ENCODE measurements at regions not wholly inside any gene's neighbourhood (a gene's known extent, or its start where the extent isn't known, plus 50 kb on each side); places are given as distances from the start of the nearest gene placed in this dataset.

GRCh38 chr18:40985436-40985835 lies 969.6 kb upstream of the PIK3C3 start:
- no peak for TF ChIP-seq POLR2AphosphoS5 (IDR thresholded peaks at IDR 0.05; ENCODE audit: low read depth, low read length)
- TF ChIP-seq TAF1 (IDR thresholded peaks at IDR 0.05; ENCODE audit: borderline replicate concordance, insufficient read depth, low read length), result no peak
- TF ChIP-seq SIN3A (IDR thresholded peaks at IDR 0.05; ENCODE audit: borderline replicate concordance, insufficient read depth, low read length), result no peak
- TF ChIP-seq REST (IDR thresholded peaks at IDR 0.05; ENCODE audit: insufficient read depth in 1 of 2, low read depth in 2 of 2, low read length in 2 of 2), result no peak

Data from PFSK-1 (cell line).